ENCODE measurements at regions not wholly inside any gene's neighbourhood (a gene's known extent, or its start where the extent isn't known, plus 50 kb on each side); places are given as distances from the start of the nearest gene placed in this dataset.
A peak's percentile ranks its signal among the peaks of the same experiment; 100 is the strongest.
"Not testable (repeated sequence)": the region's sequence is repeated elsewhere in the genome, so short reads cannot be mapped to it uniquely, and the experiment has no call there.

- DNase-seq = peak; percentile 76
Measured at GRCh38 chr6:135555550-135555949, 58.0 kb upstream of the AHI1 start.

DNA sequence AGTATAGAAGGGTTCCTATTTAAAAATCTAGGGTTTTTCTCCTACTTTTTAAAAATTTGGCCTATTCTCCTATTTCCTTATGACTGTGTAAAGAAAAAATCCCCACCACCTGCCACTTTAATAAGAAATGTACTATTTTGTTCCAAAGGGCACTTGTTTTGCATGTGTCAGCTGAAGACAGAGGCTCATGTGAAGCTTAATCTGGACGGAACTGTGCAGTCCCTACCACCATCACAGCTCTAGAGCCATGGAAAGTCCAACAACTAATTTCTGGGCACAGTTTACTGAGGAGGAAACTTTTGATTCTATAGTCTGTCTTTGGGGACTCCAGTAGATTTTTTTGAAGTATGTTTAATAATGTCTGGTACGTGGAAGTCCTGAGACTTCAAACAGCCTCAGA is 60.0 kb upstream of the AHI1 start:
- no peak for DNase-seq

GRCh38 chr6:135565605-135566004 is 68.1 kb upstream of the AHI1 start:
- DNase-seq = not testable (repeated sequence)

GRCh38 chr6:135566311-135567068 is 69.0 kb upstream of the AHI1 start:
- no peak for DNase-seq

DNA sequence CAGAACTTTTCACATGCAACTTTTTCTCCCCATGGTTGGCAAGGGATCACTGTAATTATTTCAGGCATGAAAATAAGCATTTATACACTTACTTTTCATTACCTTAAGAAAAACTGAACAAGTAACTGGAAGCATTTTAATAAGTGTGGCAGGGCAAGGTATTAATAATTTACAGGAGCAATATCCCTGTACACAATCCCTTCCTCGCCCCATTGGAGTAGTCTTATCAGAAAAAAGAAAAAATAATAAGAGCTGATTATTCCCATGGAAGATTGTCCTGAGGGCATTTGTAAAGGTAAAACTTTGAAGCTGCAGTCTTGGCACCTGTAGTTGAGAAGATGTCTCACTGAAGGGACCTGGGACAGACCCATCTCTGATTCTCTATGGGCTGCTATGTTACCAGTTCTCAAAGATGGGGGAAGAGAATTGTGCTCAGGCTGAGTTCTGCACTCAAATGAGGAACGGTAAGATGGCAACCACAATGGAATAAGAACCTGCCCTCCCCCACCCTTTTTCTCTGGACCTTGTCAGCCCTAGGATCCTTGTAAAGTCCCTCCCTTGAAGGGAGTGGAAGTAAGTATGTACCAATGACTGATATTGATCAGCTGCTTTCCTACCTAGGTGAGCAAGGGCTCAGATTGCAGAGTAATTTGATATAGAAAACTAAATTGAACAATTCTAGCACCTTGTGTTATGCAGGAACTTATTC is 70.0 kb upstream of the AHI1 start:
- no peak for DNase-seq

DNA sequence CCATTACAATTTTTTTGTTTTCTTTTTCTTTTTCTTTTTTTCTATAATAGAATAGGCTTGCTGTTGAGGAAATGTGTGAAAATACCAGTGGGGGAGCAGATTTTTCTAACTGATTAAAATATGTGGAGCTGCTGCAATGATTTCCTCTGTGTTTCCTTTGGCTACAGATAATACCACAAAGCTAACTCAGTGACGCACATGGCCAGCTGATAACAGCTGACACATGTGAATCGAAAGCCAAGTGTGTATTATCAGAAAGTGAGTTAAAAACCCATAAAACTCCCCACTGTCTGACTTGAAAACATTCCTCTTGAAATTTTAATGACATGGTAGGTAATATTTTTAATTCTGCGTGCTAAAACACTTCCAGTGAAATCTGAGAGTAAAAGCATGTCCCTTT is 70.8 kb upstream of the AHI1 start:
- DNase-seq = no peak

- DNase-seq = no peak
Measured at GRCh38 chr6:135572051-135572450, 74.5 kb upstream of the AHI1 start.

GRCh38 chr6:135575629-135576028 is 78.1 kb upstream of the AHI1 start:
- DNase-seq = no peak

- DNase-seq = no peak
Measured at GRCh38 chr6:135576055-135576454, 78.5 kb upstream of the AHI1 start.

GRCh38 chr6:135577059-135577538 is 79.6 kb upstream of the AHI1 start:
- peak; percentile 4 for DNase-seq

- DNase-seq = no peak
Measured at GRCh38 chr6:135578976-135579375, 81.4 kb upstream of the AHI1 start.

- DNase-seq = no peak
Measured at GRCh38 chr6:135581211-135581610, 83.7 kb upstream of the AHI1 start.

- DNase-seq = no peak
Measured at GRCh38 chr6:135583256-135583761, 85.8 kb upstream of the AHI1 start.

GRCh38 chr6:135586388-135586787 is 88.8 kb upstream of the AHI1 start:
- DNase-seq = no peak

DNA sequence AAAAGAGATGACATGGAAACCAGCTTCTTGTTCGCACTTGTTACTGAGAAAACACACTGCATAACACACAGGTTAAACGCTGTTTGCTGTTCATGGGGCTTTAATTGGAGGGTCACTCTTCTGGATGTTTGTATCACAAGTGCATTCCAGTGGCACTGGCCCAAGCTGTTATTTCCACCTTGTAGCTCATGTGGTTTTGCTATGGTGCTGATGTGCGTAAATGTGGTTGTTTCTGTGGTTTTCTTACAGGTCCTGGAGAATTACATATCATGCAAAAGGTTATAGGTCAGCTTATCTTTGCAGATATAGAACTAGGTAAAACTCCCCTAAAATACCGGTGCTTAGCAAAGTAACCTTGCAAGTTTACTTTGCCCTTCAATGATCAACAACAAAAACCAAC is 89.3 kb upstream of the AHI1 start:
- DNase-seq = no peak

GRCh38 chr6:135592276-135592675 is 94.7 kb upstream of the AHI1 start:
- DNase-seq = no peak

GRCh38 chr6:135594000-135594399 is 96.5 kb upstream of the AHI1 start:
- no peak for DNase-seq

DNA sequence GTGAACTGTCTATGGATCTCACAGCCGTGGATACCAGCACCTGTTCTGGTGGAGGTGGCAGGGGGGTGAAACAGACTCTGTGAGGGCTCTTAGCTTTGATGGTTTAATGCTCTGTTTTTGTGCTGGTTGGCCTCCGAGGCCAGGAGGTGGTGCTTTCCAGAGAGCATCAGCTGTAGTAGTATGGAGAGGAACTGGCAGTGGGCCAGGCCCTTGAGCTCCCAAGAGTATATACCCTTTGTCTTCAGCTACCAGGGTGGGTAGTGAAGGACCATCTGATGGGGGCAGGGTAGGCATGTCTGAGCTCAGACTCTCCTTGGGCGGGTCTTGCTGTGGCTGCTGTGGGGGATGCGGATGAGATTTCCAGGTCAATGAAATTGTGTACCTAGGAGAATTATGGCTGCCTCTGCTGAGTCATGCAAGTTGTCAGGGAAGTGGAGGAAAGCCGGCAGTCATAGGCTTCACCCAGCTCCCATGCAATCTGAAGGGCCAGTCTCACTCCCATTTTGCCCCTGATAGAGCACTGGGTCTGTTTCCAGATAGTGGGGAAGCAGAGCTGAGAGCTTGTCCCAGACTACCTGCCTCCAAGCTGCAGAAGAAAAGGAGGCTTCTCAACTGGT is 102.7 kb upstream of the AHI1 start:
- no peak for DNase-seq

GRCh38 chr6:135600931-135601330 is 103.4 kb upstream of the AHI1 start:
- DNase-seq = no peak

DNA sequence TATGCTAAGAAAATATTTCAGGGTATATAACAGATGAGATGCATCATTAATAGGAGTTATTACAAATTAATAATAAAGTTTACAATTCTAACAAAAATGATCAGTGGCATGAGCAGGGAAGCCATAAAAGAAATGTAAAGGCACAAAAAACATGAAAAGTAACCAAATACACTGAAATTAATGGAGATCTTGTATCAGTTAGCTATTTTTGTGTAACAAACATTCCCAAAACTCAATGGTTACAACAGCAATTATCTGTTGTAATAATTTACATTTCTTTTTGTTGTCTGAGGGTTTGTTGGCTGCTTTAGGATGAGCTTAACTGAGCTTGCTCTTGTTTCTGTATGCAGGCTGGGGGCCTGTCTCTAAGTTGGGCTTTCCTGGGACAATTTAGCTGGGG is 104.3 kb upstream of the AHI1 start:
- DNase-seq = no peak

DNA sequence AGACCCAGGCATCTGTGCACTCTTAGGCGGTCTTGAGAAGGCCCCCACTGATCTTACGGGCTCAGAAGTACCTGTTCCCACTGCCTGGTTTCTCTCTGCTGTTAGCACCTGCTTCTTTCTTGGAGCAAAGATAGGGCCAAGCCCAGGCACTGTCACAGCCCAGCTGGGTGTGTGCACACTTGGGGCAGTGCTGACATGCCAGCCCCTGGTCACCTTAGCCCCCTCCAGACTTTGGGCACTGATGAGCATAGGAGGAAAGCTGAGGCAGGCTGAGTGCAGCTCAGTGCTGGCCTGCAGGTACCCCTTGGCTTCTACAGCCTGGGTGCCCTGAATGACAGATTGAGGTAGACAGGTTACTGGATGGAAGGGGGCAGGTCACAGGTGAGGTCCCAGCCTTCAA is 105.7 kb upstream of the AHI1 start:
- DNase-seq = no peak

GRCh38 chr6:135604035-135604860 is 106.7 kb upstream of the AHI1 start:
- no peak for DNase-seq

GRCh38 chr6:135605278-135605790 is 107.8 kb upstream of the AHI1 start:
- DNase-seq = no peak
